ENCODE measurements at regions not wholly inside any gene's neighbourhood (a gene's known extent, or its start where the extent isn't known, plus 50 kb on each side); places are given as distances from the start of the nearest gene placed in this dataset.

GRCh38 chr4:37188100-37188499 is 56.4 kb upstream of the NWD2 start:
- H3K27me3 ChIP-seq: no peaks in the 10 kb centered on the region
- no peaks in the 10 kb centered on the region for H3K4me1 ChIP-seq
- no peaks in the 10 kb centered on the region for H3K36me3 ChIP-seq
- no peaks in the 10 kb centered on the region; the same call in 1 of the 2 replicates for H3K9me3 ChIP-seq
- no peak overlapping the region for H3K4me3 ChIP-seq (ENCODE audit: low read depth, low read length)
- DNase-seq: peak; percentile 10
- TF ChIP-seq CTCF (IDR thresholded peaks at IDR 0.05; ENCODE audit: low read depth, low read length): peak; percentile 39

All from BE2C (cell line).